SU-DHL-6 (cell line): ENCODE measurements at regions not wholly inside any gene's neighbourhood (a gene's known extent, or its start where the extent isn't known, plus 50 kb on each side); places are given as distances from the start of the nearest gene placed in this dataset.
A peak's percentile ranks its signal among the peaks of the same experiment; 100 is the strongest.

Experiments
- H2AFZ ChIP-seq: fragments of 200-600 bp; sonication (generic); 2 replicates; pipeline ENCODE4 v1.6.1; 2014; ENCODE audit warnings: low read depth, mild to moderate bottlenecking, moderate library complexity, mixed read lengths, antibody characterized with exemption, low read length; ENCODE audit not compliant: severe bottlenecking
- H3F3A ChIP-seq: fragments of 200-600 bp; shearing (Covaris generic); 2 replicates; pipeline ENCODE4 v1.6.0; 2016; ENCODE audit warnings: antibody characterized with exemption, mild to moderate bottlenecking; ENCODE audit not compliant: insufficient read depth
- H3K27ac ChIP-seq: fragments of 200-600 bp; sonication (generic); 2 replicates; pipeline ENCODE4 v1.5.1; 2016; ENCODE audit warnings: low read depth, mild to moderate bottlenecking, low read length, moderate library complexity, mixed read lengths
- H3K27me3 ChIP-seq: fragments of 200-600 bp; sonication (generic), shearing (Covaris generic); 2 replicates; pipeline ENCODE4 v1.6.0; 2014; ENCODE audit warnings: mild to moderate bottlenecking, low read length
- H3K36me3 ChIP-seq: fragments of 200-600 bp; sonication (generic); 2 replicates; pipeline ENCODE4 v1.6.1; 2014; ENCODE audit warnings: mild to moderate bottlenecking, low read length, mixed read lengths
- H3K4me2 ChIP-seq: fragments of 300-600, 200-600 bp; shearing (Covaris generic), sonication (generic); 2 replicates; pipeline ENCODE4 v1.6.0; 2014; ENCODE audit warnings: low read length, low read depth, mild to moderate bottlenecking; ENCODE audit not compliant: poor library complexity, severe bottlenecking
- H3K4me3 ChIP-seq: fragments of 200-600 bp; sonication (generic); 2 replicates; pipeline ENCODE4 v1.5.1; 2014; ENCODE audit warnings: antibody characterized with exemption, low read length, mild to moderate bottlenecking, mixed read lengths; ENCODE audit not compliant: insufficient read depth, poor library complexity, severe bottlenecking
- H3K79me2 ChIP-seq: fragments of 200-600 bp; sonication (generic); 2 replicates; pipeline ENCODE4 v1.6.1; 2014; ENCODE audit warnings: mild to moderate bottlenecking, low read length, moderate library complexity; ENCODE audit not compliant: insufficient read depth
- H3K9ac ChIP-seq: fragments of 200-600 bp; sonication (generic); 2 replicates; pipeline ENCODE4 v1.7.0; 2014; ENCODE audit warnings: mild to moderate bottlenecking, low read length
- H3K9me2 ChIP-seq: fragments of 200-600 bp; sonication (generic); replicated peaks from 2 replicates; pipeline ENCODE4 v1.6.1; 2014; ENCODE audit warnings: low read length; ENCODE audit not compliant: insufficient read depth
- H3K9me3 ChIP-seq: fragments of 200-600 bp; sonication (generic); 2 replicates; pipeline ENCODE4 v1.6.1; 2014; ENCODE audit warnings: low read length, mixed read lengths; ENCODE audit not compliant: insufficient read depth
- H4K20me1 ChIP-seq: fragments of 200-600 bp; sonication (generic); 2 replicates; pipeline ENCODE4 v1.6.1; 2014; ENCODE audit warnings: low read depth, mild to moderate bottlenecking, antibody characterized with exemption, low read length, moderate library complexity, mixed read lengths
- CTCF ChIP-seq: fragments of 200-600 bp; sonication (generic); IDR thresholded peaks from one replicate; pipeline ENCODE4 v1.5.1; 2017; ENCODE audit warnings: antibody characterized with exemption, mild to moderate bottlenecking, low read length, moderate library complexity; ENCODE audit not compliant: insufficient read depth, poor library complexity, severe bottlenecking
- EZH2phosphoT487 ChIP-seq: fragments of 200-600 bp; sonication (generic), shearing (Covaris generic); conservative IDR thresholded peaks from 2 replicates; pipeline ENCODE4 v1.6.1; 2018; ENCODE audit warnings: mild to moderate bottlenecking, antibody characterized with exemption, low read length, moderate library complexity, mixed read lengths

GRCh38 chr7:114865564-114865963 lies 56.3 kb upstream of the MDFIC start:
- Histone ChIP-seq H2AFZ (no peak overlapping the region), H3K9me2 (no peaks in the 10 kb centered on the region), H3K36me3 (no peaks in the 10 kb centered on the region), H3K9ac (no peak overlapping the region), H3K27me3 (no peaks in the 10 kb centered on the region), H4K20me1 (no peaks in the 10 kb centered on the region), H3F3A (no peaks in the 10 kb centered on the region), H3K27ac (no peak overlapping the region), H3K4me3 (no peak overlapping the region), H3K4me2 (no peak overlapping the region), H3K9me3 (no peaks in the 10 kb centered on the region), H3K79me2 (no peaks in the 10 kb centered on the region)
- TF ChIP-seq CTCF (peak; percentile 43), EZH2phosphoT487 (no peak)
